ENCODE measurements at regions not wholly inside any gene's neighbourhood (a gene's known extent, or its start where the extent isn't known, plus 50 kb on each side); places are given as distances from the start of the nearest gene placed in this dataset.

DNA sequence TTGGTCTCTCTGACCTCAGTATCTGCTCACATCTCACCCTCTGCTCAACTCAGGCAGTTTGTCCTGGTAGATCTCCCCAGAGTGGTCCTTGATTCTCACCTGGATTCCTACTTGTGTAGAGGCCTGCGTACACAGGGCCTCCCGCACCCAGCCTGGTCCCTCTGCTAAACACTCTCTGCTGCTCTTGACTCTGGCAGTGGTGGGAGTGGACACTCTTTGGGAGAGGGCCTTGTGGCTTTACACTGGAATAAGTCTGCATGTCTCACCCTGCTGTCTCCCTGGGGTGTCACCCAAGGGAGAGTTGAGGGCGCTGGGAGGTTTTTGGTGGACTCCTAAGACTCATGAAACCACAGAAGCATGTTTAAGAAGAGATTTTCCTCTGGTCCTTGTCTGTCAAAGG lies 57.3 kb upstream of the ECI2 start:
- Histone ChIP-seq H3K4me1 (no peaks in the 10 kb centered on the region), H3K9me3 (replicated peaks) (peaks cover 5% of the 10 kb centered on the region), H3K36me3 (no peaks in the 10 kb centered on the region), H3K27me3 (ENCODE audit: low read depth) (no peaks in the 10 kb centered on the region), H3K27ac (replicated peaks) (no peak overlapping the region), H3K4me3 (no peak overlapping the region)
- TF ChIP-seq, protein P1, sequence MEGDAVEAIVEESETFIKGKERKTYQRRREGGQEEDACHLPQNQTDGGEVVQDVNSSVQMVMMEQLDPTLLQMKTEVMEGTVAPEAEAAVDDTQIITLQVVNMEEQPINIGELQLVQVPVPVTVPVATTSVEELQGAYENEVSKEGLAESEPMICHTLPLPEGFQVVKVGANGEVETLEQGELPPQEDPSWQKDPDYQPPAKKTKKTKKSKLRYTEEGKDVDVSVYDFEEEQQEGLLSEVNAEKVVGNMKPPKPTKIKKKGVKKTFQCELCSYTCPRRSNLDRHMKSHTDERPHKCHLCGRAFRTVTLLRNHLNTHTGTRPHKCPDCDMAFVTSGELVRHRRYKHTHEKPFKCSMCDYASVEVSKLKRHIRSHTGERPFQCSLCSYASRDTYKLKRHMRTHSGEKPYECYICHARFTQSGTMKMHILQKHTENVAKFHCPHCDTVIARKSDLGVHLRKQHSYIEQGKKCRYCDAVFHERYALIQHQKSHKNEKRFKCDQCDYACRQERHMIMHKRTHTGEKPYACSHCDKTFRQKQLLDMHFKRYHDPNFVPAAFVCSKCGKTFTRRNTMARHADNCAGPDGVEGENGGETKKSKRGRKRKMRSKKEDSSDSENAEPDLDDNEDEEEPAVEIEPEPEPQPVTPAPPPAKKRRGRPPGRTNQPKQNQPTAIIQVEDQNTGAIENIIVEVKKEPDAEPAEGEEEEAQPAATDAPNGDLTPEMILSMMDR (IDR thresholded peaks at IDR 0.05; ENCODE audit: borderline replicate concordance): no peak
- intact Hi-C loops (cut with micrococcal nuclease): no loop called here
- no peak for DNase-seq

- Histone ChIP-seq H3K4me3 (no peak overlapping the region), H3K27ac (replicated peaks) (no peak overlapping the region), H3K36me3 (no peaks in the 10 kb centered on the region), H3K27me3 (ENCODE audit: low read depth) (no peaks in the 10 kb centered on the region), H3K4me1 (no peaks in the 10 kb centered on the region), H3K9me3 (replicated peaks) (peaks cover 5% of the 10 kb centered on the region)
- TF ChIP-seq, protein P1 (IDR thresholded peaks at IDR 0.05; ENCODE audit: borderline replicate concordance): no peak
- intact Hi-C loops (cut with micrococcal nuclease): no loop called here
- no peak for DNase-seq
These were observed 56.8 kb upstream of the ECI2 start for GRCh38 chr6:4192173-4192572.

GRCh38 chr6:4191271-4191721 lies 55.9 kb upstream of the ECI2 start:
- Histone ChIP-seq H3K27me3 (ENCODE audit: low read depth) (no peaks in the 10 kb centered on the region), H3K4me3 (no peak overlapping the region), H3K27ac (replicated peaks) (no peak overlapping the region), H3K36me3 (no peaks in the 10 kb centered on the region), H3K4me1 (no peaks in the 10 kb centered on the region), H3K9me3 (replicated peaks) (peaks cover 5% of the 10 kb centered on the region)
- intact Hi-C loops (cut with micrococcal nuclease): no loop called here
- DNase-seq: no peak
- TF ChIP-seq, protein P1 (IDR thresholded peaks at IDR 0.05; ENCODE audit: borderline replicate concordance): no peak

DNA sequence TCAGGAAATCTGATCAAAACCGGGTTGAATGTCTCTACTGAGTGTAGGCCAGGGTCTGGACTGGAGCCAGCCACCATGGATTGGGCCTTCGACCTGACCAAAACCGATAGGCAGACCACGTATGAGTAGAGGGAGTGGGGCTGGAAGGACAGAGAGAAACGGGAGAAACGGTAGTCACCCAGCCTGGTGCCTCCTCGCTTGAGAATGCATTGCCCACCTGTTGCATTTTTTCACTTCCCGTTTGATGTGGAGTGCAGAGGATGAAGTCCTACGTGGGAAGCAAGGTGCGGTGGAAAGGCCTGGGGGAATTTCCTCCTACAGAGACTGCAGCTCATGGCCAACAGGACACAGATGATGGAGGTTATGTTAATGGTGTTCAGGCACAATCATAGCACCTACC lies 53.9 kb upstream of the ECI2 start:
- Histone ChIP-seq H3K27me3 (ENCODE audit: low read depth) (no peaks in the 10 kb centered on the region), H3K9me3 (replicated peaks) (no peaks in the 10 kb centered on the region), H3K4me1 (no peaks in the 10 kb centered on the region), H3K36me3 (no peaks in the 10 kb centered on the region), H3K4me3 (no peak overlapping the region), H3K27ac (replicated peaks) (no peak overlapping the region)
- TF ChIP-seq, protein P1 (IDR thresholded peaks at IDR 0.05; ENCODE audit: borderline replicate concordance): no peak
- no peak for DNase-seq
- intact Hi-C loops (cut with micrococcal nuclease): no loop called here

DNA sequence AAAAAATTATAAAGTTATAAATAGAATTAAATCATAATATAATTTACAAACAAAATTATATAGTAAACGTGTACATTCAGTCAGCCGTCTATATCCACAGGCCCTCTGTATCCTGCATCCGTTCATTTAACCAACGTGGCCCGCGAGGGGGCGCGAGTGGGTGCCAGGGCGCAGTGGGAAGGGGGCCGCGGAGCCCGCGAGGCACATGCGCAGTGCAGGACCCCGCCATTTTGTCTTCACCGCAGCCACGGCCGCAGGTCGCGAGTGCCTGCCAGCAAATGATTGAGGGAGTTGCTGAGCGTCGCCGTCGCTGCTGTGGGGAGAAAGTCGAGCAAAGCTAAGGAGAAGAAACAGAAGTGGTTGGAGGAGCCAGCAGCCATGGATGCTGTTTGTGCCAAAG lies 53.4 kb upstream of the ECI2 start:
- Histone ChIP-seq H3K4me3 (no peak overlapping the region), H3K27ac (replicated peaks) (no peak overlapping the region), H3K27me3 (ENCODE audit: low read depth) (no peaks in the 10 kb centered on the region), H3K9me3 (replicated peaks) (no peaks in the 10 kb centered on the region), H3K4me1 (no peaks in the 10 kb centered on the region), H3K36me3 (no peaks in the 10 kb centered on the region)
- intact Hi-C loops (cut with micrococcal nuclease): no loop called here
- DNase-seq: no peak
- TF ChIP-seq, protein P1 (IDR thresholded peaks at IDR 0.05; ENCODE audit: borderline replicate concordance): no peak

DNA sequence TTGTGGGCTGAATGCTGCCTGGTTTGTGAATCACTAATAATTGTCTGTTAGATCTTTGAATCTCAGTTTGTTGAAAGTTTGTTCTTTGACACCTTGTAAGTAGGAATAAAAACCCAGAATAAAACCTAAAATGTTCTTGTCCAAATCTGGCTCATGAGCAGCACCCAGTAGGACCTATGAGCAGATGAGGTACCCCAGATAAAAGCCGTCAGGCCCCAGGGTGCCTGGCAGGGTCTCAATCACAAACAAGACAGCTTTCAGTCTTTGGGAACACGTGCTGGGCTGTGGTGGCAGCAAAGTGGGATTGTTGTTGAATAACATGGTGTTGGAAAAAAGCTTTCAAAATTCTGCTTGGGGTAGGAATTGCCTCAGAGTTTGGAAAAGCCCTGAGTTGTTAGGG lies 52.1 kb upstream of the ECI2 start:
- Histone ChIP-seq H3K27ac (replicated peaks) (no peak overlapping the region), H3K4me3 (no peak overlapping the region), H3K27me3 (ENCODE audit: low read depth) (no peaks in the 10 kb centered on the region), H3K4me1 (no peaks in the 10 kb centered on the region), H3K36me3 (no peaks in the 10 kb centered on the region), H3K9me3 (replicated peaks) (no peaks in the 10 kb centered on the region)
- intact Hi-C loops (cut with micrococcal nuclease): no loop called here
- TF ChIP-seq, protein P1 (IDR thresholded peaks at IDR 0.05; ENCODE audit: borderline replicate concordance): no peak
- no peak for DNase-seq
